ENCODE measurements at regions not wholly inside any gene's neighbourhood (a gene's known extent, or its start where the extent isn't known, plus 50 kb on each side); places are given as distances from the start of the nearest gene placed in this dataset.

GRCh38 chr18:28863396-28863795 is 686.5 kb upstream of the CDH2 start:
- TF ChIP-seq CTCF (optimal IDR thresholded peaks at IDR 0.05 in 1 of 3, IDR thresholded peaks at IDR 0.05 in 1 of 3, conservative IDR thresholded peaks at IDR 0.05 in 1 of 3; ENCODE audit: extremely low read depth in 1 of 3, insufficient read depth in 2 of 3, low read length in 3 of 3) (no peak), EZH2 (IDR thresholded peaks at IDR 0.05; ENCODE audit: low read length) (no peak)

Data from keratinocyte (primary cell).